KMS-11 (cell line): ENCODE measurements at regions not wholly inside any gene's neighbourhood (a gene's known extent, or its start where the extent isn't known, plus 50 kb on each side); places are given as distances from the start of the nearest gene placed in this dataset.

Source experiments
- H2AFZ ChIP-seq: fragments of 200-600 bp; sonication (generic); 2 replicates; pipeline ENCODE4 v1.6.1; 2016; ENCODE audit warnings: antibody characterized with exemption, mixed run types, low read depth
- H3K27ac ChIP-seq: fragments of 200-600 bp; sonication (generic); 2 replicates; pipeline ENCODE4 v1.6.1; 2016; ENCODE audit warnings: mild to moderate bottlenecking, mixed run types
- H3K27me3 ChIP-seq: fragments of 200-600 bp; sonication (generic); 2 replicates; pipeline ENCODE4 v1.6.1; 2017; ENCODE audit warnings: mild to moderate bottlenecking, low read depth, mixed run types, moderate library complexity; ENCODE audit not compliant: insufficient read depth
- H3K36me3 ChIP-seq: fragments of 200-600 bp; sonication (generic); 2 replicates; pipeline ENCODE4 v1.6.1; 2017; ENCODE audit warnings: mild to moderate bottlenecking, mixed run types; ENCODE audit not compliant: insufficient read depth
- H3K4me1 ChIP-seq: fragments of 200-600 bp; sonication (generic); 2 replicates; pipeline ENCODE4 v1.6.1; 2016; ENCODE audit warnings: mild to moderate bottlenecking, low read depth, mixed run types; ENCODE audit not compliant: poor library complexity, severe bottlenecking
- H3K4me2 ChIP-seq: fragments of 200-600 bp; sonication (generic); 2 replicates; pipeline ENCODE4 v1.7.0; 2016; ENCODE audit warnings: mild to moderate bottlenecking, mixed run types
- H3K4me3 ChIP-seq: fragments of 200-600 bp; sonication (generic); IDR thresholded peaks from 2 replicates; pipeline ENCODE4 v1.6.1; 2017; ENCODE audit warnings: low read depth, low read length, mixed read lengths; ENCODE audit not compliant: insufficient read depth
- H3K79me2 ChIP-seq: fragments of 200-600 bp; sonication (generic); 2 replicates; pipeline ENCODE4 v1.6.1; 2016; ENCODE audit warnings: low read depth, mixed run types; ENCODE audit not compliant: insufficient read depth
- H3K9ac ChIP-seq: fragments of 200-600 bp; sonication (generic); 2 replicates; pipeline ENCODE4 v1.6.1; 2016; ENCODE audit warnings: mild to moderate bottlenecking, mixed run types
- H4K20me1 ChIP-seq: fragments of 200-600 bp; sonication (generic); 2 replicates; pipeline ENCODE4 v1.6.1; 2016; ENCODE audit warnings: mild to moderate bottlenecking, mixed run types; ENCODE audit not compliant: insufficient read depth
- CTCF ChIP-seq: fragments of 200-600 bp; sonication (generic); conservative IDR thresholded peaks from 2 replicates; pipeline ENCODE4 v1.6.1; 2017; ENCODE audit warnings: low read depth, mild to moderate bottlenecking, antibody characterized with exemption, low read length, moderate library complexity, mixed read lengths

GRCh38 chr18:22486667-22487066, 69.0 kb upstream of the CTAGE1 start:
- H3K4me3 ChIP-seq = no peak overlapping the region
- no peaks in the 10 kb centered on the region for H3K79me2 ChIP-seq
- H3K27ac ChIP-seq = no peak overlapping the region
- no peak overlapping the region for H3K4me2 ChIP-seq
- no peaks in the 10 kb centered on the region for H3K4me1 ChIP-seq
- H3K36me3 ChIP-seq = no peaks in the 10 kb centered on the region
- no peaks in the 10 kb centered on the region for H3K27me3 ChIP-seq
- no peaks in the 10 kb centered on the region for H4K20me1 ChIP-seq
- no peak overlapping the region for H3K9ac ChIP-seq
- H2AFZ ChIP-seq = no peak overlapping the region
- no peak for TF ChIP-seq CTCF

GRCh38 chr18:22488554-22488953, 70.8 kb upstream of the CTAGE1 start:
- no peak overlapping the region for H3K9ac ChIP-seq
- H4K20me1 ChIP-seq = no peaks in the 10 kb centered on the region
- no peaks in the 10 kb centered on the region for H3K4me1 ChIP-seq
- no peak overlapping the region for H3K4me2 ChIP-seq
- H3K27ac ChIP-seq = no peak overlapping the region
- H3K79me2 ChIP-seq = no peaks in the 10 kb centered on the region
- no peaks in the 10 kb centered on the region for H3K27me3 ChIP-seq
- no peak overlapping the region for H3K4me3 ChIP-seq
- H2AFZ ChIP-seq = no peak overlapping the region
- H3K36me3 ChIP-seq = no peaks in the 10 kb centered on the region
- no peak for TF ChIP-seq CTCF

- Histone ChIP-seq H3K9ac (no peak overlapping the region), H2AFZ (no peak overlapping the region), H3K4me2 (no peak overlapping the region), H3K27ac (no peak overlapping the region), H3K79me2 (no peaks in the 10 kb centered on the region), H3K4me1 (no peaks in the 10 kb centered on the region), H3K27me3 (no peaks in the 10 kb centered on the region), H3K4me3 (no peak overlapping the region), H4K20me1 (no peaks in the 10 kb centered on the region), H3K36me3 (no peaks in the 10 kb centered on the region)
- TF ChIP-seq CTCF = no peak
Measured at GRCh38 chr18:22489704-22490103, 72.0 kb upstream of the CTAGE1 start.

GRCh38 chr18:22490429-22490846, 72.7 kb upstream of the CTAGE1 start:
- Histone ChIP-seq H3K27ac (no peak overlapping the region), H3K79me2 (no peaks in the 10 kb centered on the region), H4K20me1 (no peaks in the 10 kb centered on the region), H3K36me3 (no peaks in the 10 kb centered on the region), H3K4me3 (no peak overlapping the region), H3K4me2 (no peak overlapping the region), H2AFZ (no peak overlapping the region), H3K27me3 (no peaks in the 10 kb centered on the region), H3K4me1 (no peaks in the 10 kb centered on the region), H3K9ac (no peak overlapping the region)
- TF ChIP-seq CTCF = no peak
